ENCODE measurements at regions not wholly inside any gene's neighbourhood (a gene's known extent, or its start where the extent isn't known, plus 50 kb on each side); places are given as distances from the start of the nearest gene placed in this dataset.

DNA sequence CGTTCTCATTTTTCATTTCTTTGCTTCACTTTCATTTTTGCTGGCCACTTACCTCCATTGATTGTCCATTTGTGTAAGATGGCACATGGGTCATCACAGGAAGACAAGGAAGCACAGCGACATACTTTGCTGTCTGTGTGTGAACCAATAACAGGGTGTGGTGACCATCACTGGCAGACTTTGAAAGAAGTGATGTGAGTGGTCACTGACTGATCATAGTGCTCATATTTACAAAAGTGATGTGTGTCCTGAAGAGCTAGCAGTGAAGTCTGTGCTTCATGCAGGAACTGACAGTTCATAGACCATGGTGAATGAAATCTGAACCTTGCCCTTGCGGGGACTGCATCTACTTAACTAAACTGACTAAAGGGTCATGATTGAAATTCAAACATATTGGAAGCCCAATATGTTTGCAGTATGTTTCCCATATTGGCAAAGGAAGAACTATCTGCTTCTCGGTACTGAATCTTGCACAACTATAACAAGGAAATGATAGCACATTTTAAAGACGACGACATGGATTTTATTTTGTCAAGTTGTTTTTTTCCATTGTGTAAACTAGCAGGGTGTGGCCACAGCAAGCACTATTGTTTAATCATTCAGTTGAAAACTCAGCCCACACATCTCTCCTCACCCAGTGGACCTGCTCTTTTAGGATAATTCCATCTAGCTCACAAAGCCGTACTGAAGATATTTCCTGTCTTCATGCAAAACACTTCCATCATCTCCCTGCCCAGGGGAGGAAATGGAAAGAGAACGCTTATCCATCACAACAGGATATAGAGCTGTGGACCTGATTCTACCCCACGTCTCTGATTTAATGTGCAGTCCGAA lies 232.0 kb upstream of the ANKRD55 start:
- POLR2A ChIA-PET: interaction anchor here (0.5 kb wide), 1 partner anchor 364 kb away, joined by 6 read pairs; no protein-coding TSS in a partner anchor
- CTCF ChIA-PET: no interaction called here
- no peak for DNase-seq (ENCODE audit: extremely low spot score)
- no peak for TF ChIP-seq CTCF (IDR thresholded peaks at IDR 0.05; ENCODE audit: control extremely low read depth, extremely low read depth, low read depth, missing control alignments)

DNA sequence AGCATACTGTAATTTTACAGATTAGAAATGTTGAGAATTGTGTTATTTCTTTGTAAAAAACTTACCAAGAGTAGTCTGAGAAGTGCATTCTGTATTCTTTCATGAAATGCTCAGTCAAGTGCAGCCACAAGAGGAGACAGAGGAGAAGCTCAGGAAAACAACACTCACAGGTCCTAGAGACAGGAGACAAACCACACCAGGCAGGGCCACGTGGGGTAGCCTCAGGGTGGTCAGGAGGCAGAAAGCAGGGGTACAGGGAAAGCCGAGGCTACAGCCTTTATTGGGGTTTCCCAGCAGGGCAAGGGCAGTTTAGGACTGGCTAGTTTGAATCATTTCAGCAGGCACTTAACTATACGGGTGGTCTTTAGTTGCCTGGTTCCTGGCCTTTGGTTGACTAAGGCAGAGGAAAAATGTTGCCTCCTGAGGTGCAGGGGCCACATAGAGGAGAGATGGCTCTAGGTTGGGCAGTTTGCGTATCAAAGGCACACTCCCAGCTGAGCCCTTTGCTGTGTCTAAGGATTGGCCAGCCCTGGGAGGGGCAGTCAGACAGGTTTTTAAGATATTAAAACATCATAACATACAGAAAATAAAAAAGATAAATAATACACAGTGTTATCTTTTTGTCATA lies 230.9 kb upstream of the ANKRD55 start:
- DNase-seq (ENCODE audit: extremely low spot score): no peak
- CTCF ChIA-PET: no interaction called here
- TF ChIP-seq CTCF (IDR thresholded peaks at IDR 0.05; ENCODE audit: control extremely low read depth, extremely low read depth, low read depth, missing control alignments): no peak
- POLR2A ChIA-PET: no interaction called here

DNA sequence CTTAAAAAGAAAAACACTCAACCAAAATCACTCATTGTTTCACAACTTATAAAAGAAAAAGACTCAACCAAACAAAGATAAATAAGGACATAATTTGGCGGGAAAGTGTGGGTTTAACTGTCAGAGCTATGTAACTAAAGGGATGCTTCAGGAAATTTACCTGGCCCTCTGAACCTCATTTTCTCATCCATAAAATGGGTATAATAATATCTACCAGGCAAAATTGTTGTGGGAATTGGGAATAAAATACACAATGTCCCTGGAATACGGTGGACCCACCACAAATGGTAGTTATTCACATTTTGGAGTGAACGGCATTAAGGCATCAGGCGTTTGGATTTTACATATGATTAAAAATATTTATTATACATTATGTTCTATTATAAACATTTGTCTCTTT lies 228.5 kb upstream of the ANKRD55 start:
- TF ChIP-seq CTCF (IDR thresholded peaks at IDR 0.05; ENCODE audit: control extremely low read depth, extremely low read depth, low read depth, missing control alignments): no peak
- POLR2A ChIA-PET: no interaction called here
- no peak for DNase-seq (ENCODE audit: extremely low spot score)
- CTCF ChIA-PET: no interaction called here

DNA sequence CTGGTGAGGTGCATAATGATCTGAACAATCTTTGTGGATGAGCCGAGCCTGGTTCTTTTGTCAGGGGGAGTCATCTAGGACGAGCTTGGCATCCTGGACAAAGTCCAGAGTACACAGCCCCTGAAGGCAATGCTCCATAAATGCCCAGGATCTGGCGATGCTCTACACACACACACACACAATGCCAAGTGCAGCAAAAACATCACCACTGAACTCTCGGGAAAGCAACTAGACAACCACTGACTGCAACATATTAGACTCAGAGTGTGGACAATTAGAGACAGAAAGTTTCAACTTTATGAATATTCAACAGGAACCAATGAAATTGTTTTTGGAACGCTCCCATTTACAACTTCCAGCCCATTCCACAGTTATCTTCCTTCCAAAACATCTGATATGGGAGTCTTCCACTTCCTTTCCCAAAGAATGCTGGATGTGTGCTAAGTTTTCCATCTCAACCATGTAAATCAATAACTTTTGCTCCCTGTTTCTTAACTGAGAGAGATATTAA lies 227.6 kb upstream of the ANKRD55 start:
- ChIA-PET CTCF (interaction anchor here (1.1 kb wide), 1 partner anchor 8 kb away, joined by 3 read pairs; no protein-coding TSS in a partner anchor), POLR2A (no interaction called here)
- no peak for TF ChIP-seq CTCF (IDR thresholded peaks at IDR 0.05; ENCODE audit: control extremely low read depth, extremely low read depth, low read depth, missing control alignments)
- no peak for DNase-seq (ENCODE audit: extremely low spot score)

GRCh38 chr5:56460195-56460546 lies 227.0 kb upstream of the ANKRD55 start:
- CTCF ChIA-PET: interaction anchor here (1.1 kb wide), 1 partner anchor 9 kb away, joined by 3 read pairs; no protein-coding TSS in a partner anchor
- POLR2A ChIA-PET: no interaction called here
- no peak for DNase-seq (ENCODE audit: extremely low spot score)
- TF ChIP-seq CTCF (IDR thresholded peaks at IDR 0.05; ENCODE audit: control extremely low read depth, extremely low read depth, low read depth, missing control alignments): no peak

DNA sequence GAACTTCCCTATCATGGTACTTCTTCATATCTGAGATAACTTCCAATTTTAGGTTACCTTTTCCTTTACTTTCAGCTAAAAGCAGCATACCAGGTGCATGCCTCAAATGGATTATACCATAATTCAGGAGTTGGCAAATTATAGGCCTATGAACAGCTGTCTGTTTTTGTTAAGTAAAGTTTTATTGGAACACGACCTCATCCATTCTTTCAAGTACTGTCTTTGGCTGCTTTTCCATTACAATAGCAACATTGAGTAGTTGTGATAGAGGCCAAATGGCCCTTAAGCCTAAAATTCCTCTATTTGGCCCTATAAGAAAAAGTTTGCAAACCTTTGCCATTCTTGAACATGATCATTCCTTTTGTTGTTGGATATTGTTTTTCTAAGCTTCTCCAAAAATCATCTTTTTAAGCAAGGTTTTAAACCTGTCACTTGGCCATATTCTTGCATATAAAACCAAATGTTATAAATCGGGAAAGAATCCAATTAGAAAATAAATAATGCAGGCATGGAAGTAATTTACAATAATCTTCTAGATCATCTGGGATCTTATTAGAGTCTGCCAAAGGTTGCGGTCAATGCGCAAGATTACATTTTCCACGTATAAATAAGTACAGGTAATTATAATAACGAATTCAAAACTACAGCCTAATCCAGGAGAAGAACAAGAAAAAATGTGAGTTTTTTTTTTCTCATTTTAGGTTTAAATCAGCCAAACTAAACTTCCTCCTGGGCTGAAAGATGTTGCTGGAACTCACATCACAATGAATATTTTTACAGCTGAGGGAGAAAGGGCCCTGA lies 226.5 kb upstream of the ANKRD55 start:
- POLR2A ChIA-PET: no interaction called here
- no peak for TF ChIP-seq CTCF (IDR thresholded peaks at IDR 0.05; ENCODE audit: control extremely low read depth, extremely low read depth, low read depth, missing control alignments)
- DNase-seq (ENCODE audit: extremely low spot score): no peak
- CTCF ChIA-PET: interaction anchor here (1.1 kb wide), 1 partner anchor 9 kb away, joined by 3 read pairs; no protein-coding TSS in a partner anchor

All from GM10248 (cell line).